ENCODE measurements at regions not wholly inside any gene's neighbourhood (a gene's known extent, or its start where the extent isn't known, plus 50 kb on each side); places are given as distances from the start of the nearest gene placed in this dataset.

DNA sequence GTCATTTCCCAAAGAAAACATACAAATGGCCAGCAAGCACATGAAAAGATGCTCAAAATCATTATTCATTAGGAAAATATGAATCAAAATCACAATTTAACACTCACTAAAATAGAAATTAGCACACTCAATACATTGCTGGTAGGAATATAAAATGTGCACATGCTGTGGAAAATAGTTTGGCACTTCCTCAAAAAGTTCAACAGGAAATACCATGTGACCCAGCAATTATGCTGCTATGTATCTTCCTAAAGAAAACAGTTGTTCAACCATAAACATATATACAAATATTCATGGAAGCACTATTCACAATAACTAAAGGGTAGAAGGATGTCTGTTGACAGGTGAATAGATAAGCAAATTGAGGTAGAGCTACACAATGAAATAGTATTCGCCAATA lies 187.3 kb upstream of the SOX6 start:
- Histone ChIP-seq H3K4me3 (no peak overlapping the region), H3K36me3 (no peaks in the 10 kb centered on the region), H3K9me3 (no peaks in the 10 kb centered on the region), H3K4me1 (replicated peaks) (no peaks in the 10 kb centered on the region), H3K27ac (no peak overlapping the region), H3K27me3 (replicated peaks; ENCODE audit: insufficient read depth) (no peaks in the 10 kb centered on the region)
- no peak for DNase-seq (ENCODE audit: low spot score)
- TF ChIP-seq POLR2A (IDR thresholded peaks at IDR 0.05) (no peak), CTCF (IDR thresholded peaks at IDR 0.05) (no peak), POLR2AphosphoS5 (IDR thresholded peaks at IDR 0.05) (no peak)
- intact Hi-C loops (cut with DNase I), result no loop called here
- 90% methylated on average over 1 of the region's 1 CpG for WGBS

DNA sequence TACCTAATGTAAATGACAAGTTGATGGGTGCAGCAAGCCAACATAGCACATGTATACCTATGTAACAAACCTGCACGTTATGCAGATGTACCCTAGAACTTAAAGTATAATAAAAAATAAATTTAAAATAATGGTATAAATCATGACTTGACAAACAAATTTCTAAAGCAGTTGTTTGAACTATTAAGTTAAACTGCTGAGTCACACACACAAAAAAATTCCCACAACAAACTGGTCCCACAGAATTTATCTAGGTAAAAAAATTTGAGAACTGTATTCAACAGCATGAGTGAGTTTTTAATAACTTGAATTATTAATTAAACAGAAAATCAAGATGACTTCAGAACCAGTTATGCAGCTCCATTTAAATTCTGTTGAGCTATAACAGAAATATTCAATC lies 186.0 kb upstream of the SOX6 start:
- Histone ChIP-seq H3K27ac (no peak overlapping the region), H3K27me3 (replicated peaks; ENCODE audit: insufficient read depth) (no peaks in the 10 kb centered on the region), H3K4me1 (replicated peaks) (no peaks in the 10 kb centered on the region), H3K4me3 (no peak overlapping the region), H3K36me3 (no peaks in the 10 kb centered on the region), H3K9me3 (no peaks in the 10 kb centered on the region)
- TF ChIP-seq POLR2AphosphoS5 (IDR thresholded peaks at IDR 0.05) (no peak), POLR2A (IDR thresholded peaks at IDR 0.05) (no peak), CTCF (IDR thresholded peaks at IDR 0.05) (no peak)
- WGBS, result 90% methylated on average over 1 of the region's 1 CpG
- no peak for DNase-seq (ENCODE audit: low spot score)
- intact Hi-C loops (cut with DNase I), result no loop called here

GRCh38 chr11:16536513-16536912 lies 180.2 kb upstream of the SOX6 start:
- Histone ChIP-seq H3K27ac (no peak overlapping the region), H3K4me3 (no peak overlapping the region), H3K4me1 (replicated peaks) (no peaks in the 10 kb centered on the region), H3K9me3 (no peaks in the 10 kb centered on the region), H3K27me3 (replicated peaks; ENCODE audit: insufficient read depth) (no peaks in the 10 kb centered on the region), H3K36me3 (no peaks in the 10 kb centered on the region)
- 97% methylated on average over 9 of the region's 9 CpGs for WGBS
- DNase-seq (ENCODE audit: low spot score), result no peak
- TF ChIP-seq POLR2A (IDR thresholded peaks at IDR 0.05) (no peak), CTCF (IDR thresholded peaks at IDR 0.05) (no peak), POLR2AphosphoS5 (IDR thresholded peaks at IDR 0.05) (no peak)
- intact Hi-C loops (cut with DNase I), result no loop called here

DNA sequence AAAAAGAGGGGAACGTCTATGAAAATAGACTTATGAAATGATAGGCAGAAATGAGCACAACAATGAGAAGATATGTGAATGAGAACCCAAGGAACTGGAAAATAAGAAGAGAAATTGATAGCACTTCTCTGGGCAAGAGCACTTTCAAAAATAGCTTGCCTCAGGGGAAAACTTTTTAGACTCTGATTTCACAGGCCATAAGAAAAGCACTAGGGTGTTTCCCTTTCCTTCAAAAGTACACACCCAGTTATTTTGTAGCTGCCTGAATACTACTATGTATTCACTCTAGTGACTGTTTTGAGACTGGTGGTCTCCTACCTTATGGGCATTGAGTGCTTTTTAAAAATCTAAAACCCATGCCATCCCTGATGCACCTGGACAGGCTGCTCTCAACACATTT lies 172.3 kb upstream of the SOX6 start:
- Histone ChIP-seq H3K4me1 (replicated peaks) (no peaks in the 10 kb centered on the region), H3K4me3 (no peak overlapping the region), H3K27me3 (replicated peaks; ENCODE audit: insufficient read depth) (no peaks in the 10 kb centered on the region), H3K27ac (no peak overlapping the region), H3K9me3 (no peaks in the 10 kb centered on the region), H3K36me3 (no peaks in the 10 kb centered on the region)
- 78% methylated on average over 1 of the region's 1 CpG for WGBS
- DNase-seq (ENCODE audit: low spot score), result no peak
- intact Hi-C loops (cut with DNase I), result no loop called here
- no peak for TF ChIP-seq POLR2A (IDR thresholded peaks at IDR 0.05)
- no peak for TF ChIP-seq CTCF (IDR thresholded peaks at IDR 0.05)
- TF ChIP-seq POLR2AphosphoS5 (IDR thresholded peaks at IDR 0.05), result no peak

DNA sequence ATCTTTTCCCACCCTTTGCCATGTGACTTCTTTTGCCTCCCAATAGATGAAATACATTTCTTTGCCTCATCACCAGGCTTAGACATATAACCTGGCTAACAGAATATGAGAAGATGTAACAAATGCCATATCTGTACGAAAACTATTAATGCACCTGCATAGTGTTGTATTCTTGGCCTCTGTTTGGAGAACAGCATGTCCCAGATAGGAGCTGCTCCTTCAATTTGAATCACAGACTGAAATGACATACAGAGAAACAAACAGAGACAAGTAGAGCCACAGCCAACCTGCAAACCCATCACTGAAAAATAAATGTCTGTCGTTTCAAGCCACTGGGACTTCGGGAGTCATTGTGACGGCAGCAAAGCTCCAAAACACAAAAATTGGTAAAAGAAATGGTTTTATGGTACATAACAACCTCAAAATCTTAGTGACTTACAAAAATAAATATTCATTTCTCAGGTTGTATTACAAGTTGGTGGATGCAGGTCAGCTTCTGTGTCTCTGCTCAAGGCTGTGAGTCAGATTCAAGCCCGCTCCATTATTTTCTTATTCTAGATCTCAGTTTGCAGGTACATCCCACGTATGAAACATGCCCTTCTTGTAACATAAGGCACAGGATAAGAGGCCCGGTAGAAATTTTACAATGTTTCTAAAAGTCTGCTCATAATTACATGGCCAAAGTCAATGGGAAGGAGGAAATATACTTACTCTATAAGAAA lies 171.3 kb upstream of the SOX6 start:
- no peaks in the 10 kb centered on the region for H3K9me3 ChIP-seq
- WGBS, result 76% methylated on average over 7 of the region's 7 CpGs
- H3K4me1 ChIP-seq (replicated peaks), result no peaks in the 10 kb centered on the region
- DNase-seq (ENCODE audit: low spot score), result no peak
- TF ChIP-seq CTCF (IDR thresholded peaks at IDR 0.05) (no peak), POLR2A (IDR thresholded peaks at IDR 0.05) (no peak), POLR2AphosphoS5 (IDR thresholded peaks at IDR 0.05) (no peak)
- H3K36me3 ChIP-seq, result no peaks in the 10 kb centered on the region
- H3K27me3 ChIP-seq (replicated peaks; ENCODE audit: insufficient read depth), result no peaks in the 10 kb centered on the region
- H3K4me3 ChIP-seq, result no peak overlapping the region
- intact Hi-C loops (cut with DNase I), result no loop called here
- no peak overlapping the region for H3K27ac ChIP-seq
